ENCODE measurements at regions not wholly inside any gene's neighbourhood (a gene's known extent, or its start where the extent isn't known, plus 50 kb on each side); places are given as distances from the start of the nearest gene placed in this dataset.

- TF ChIP-seq CTCF (IDR thresholded peaks at IDR 0.05; ENCODE audit: extremely low read depth in 1 of 2, insufficient read depth in 1 of 2, low read depth in 1 of 2, low read length in 2 of 2) = no peak
- TF ChIP-seq EZH2 (IDR thresholded peaks at IDR 0.05; ENCODE audit: borderline replicate concordance, low read depth, low read length, severe bottlenecking) = no peak
- no peak for TF ChIP-seq POLR2AphosphoS5 (IDR thresholded peaks at IDR 0.05; ENCODE audit: insufficient read depth, low read depth, low read length)
- TF ChIP-seq MAX (IDR thresholded peaks at IDR 0.05; ENCODE audit: insufficient read depth, insufficient read length) = no peak
- no peak for TF ChIP-seq POLR2A (IDR thresholded peaks at IDR 0.05; ENCODE audit: low read depth, low read length)
- no peak for TF ChIP-seq GATA2 (IDR thresholded peaks at IDR 0.05; ENCODE audit: insufficient read depth, insufficient read length, low read depth, low read length)
- TF ChIP-seq JUN (IDR thresholded peaks at IDR 0.05; ENCODE audit: borderline replicate concordance, insufficient read depth, insufficient read length, low read depth) = no peak
Measured at GRCh38 chr16:55390630-55391237, 66.7 kb downstream of the IRX6 start.
